22Rv1 (cell line): ENCODE measurements at regions not wholly inside any gene's neighbourhood (a gene's known extent, or its start where the extent isn't known, plus 50 kb on each side); places are given as distances from the start of the nearest gene placed in this dataset.

ENCODE experiments used
- CTCF ChIP-seq: fragments of 450-650 bp; IDR thresholded peaks from 2 replicates; pipeline ENCODE4 v1.5.1; 2017; ENCODE audit warnings: mild to moderate bottlenecking
- ZFX ChIP-seq: fragments of 450-650 bp; IDR thresholded peaks from 2 replicates; pipeline ENCODE4 v1.6.1; 2017; ENCODE audit warnings: antibody characterized with exemption, borderline replicate concordance

- no peak for TF ChIP-seq CTCF
- TF ChIP-seq ZFX = no peak
Observed at GRCh38 chr22:46061124-46061500, 84.2 kb upstream of the WNT7B start.
